HCT116 (cell line): ENCODE measurements at regions not wholly inside any gene's neighbourhood (a gene's known extent, or its start where the extent isn't known, plus 50 kb on each side); places are given as distances from the start of the nearest gene placed in this dataset.

Source experiments
- ATAC-seq: fragments of 200-7000 bp; cut with Tn5 transposase; 2 replicates; pipeline ENCODE4 v1.9.1; 2020; ENCODE audit warnings: mild to moderate bottlenecking, moderate library complexity
- BruUV-seq: library from RNA; stranded (reverse); fragments of 400-500 nt; replicated peaks from 2 replicates; lab custom pipeline; 2021; lab: Mats Ljungman, UMichigan
- CTCF ChIA-PET: fragments of 300-600 bp; sonication (Branson Sonifier 250); formaldehyde crosslinking; loops from one replicate; lab custom pipeline; 2021; ENCODE audit warnings: antibody characterized with exemption; lab: Charles Lee
- POLR2A ChIA-PET: fragments of 300-600, 350-600 bp; sonication (Branson Sonifier 250); formaldehyde crosslinking; loops from one replicate; lab custom pipeline; 2021; ENCODE audit warnings: antibody characterized with exemption; lab: Charles Lee
- RAD21 ChIA-PET, 2 experiments: fragments of 300-600 bp; sonication (Branson Sonifier 250); formaldehyde crosslinking; loops; one replicate each; lab custom pipeline; 2023; ENCODE audit warnings: low total read pairs in 2 of 2; ENCODE audit not compliant: uncharacterized antibody in 2 of 2, unreplicated experiment in 2 of 2, low non-redundant PET in 1 of 2; lab: Charles Lee
- DNase-seq: peaks from one replicate; pipeline ENCODE4 v3.0.0-alpha.2; 2010; ENCODE audit warnings: low read depth, low spot score
- H2AFZ ChIP-seq: fragments of 200-600 bp; shearing (Covaris generic), sonication (generic); 2 replicates; pipeline ENCODE4 v1.6.1; 2017; ENCODE audit warnings: low read depth, mixed run types, mixed read lengths, antibody characterized with exemption, low read length; ENCODE audit not compliant: poor library complexity, severe bottlenecking
- H3K27ac ChIP-seq: 2 replicates; pipeline ENCODE4 v1.5.1; 2012; ENCODE audit warnings: low read depth, low read length
- H3K27me3 ChIP-seq: fragments of 200-600 bp; sonication (generic); 2 replicates; pipeline ENCODE4 v1.6.1; 2016; ENCODE audit warnings: mixed run types, low read length, mixed read lengths; ENCODE audit not compliant: insufficient read depth
- H3K36me3 ChIP-seq, 2 experiments: fragments of 200-500 bp in 1 of 2; fragments of 200-600 bp in 1 of 2; sonication (Bioruptor generic) in 1 of 2; sonication (generic) in 1 of 2; 2 replicates each; pipeline versions ENCODE4 v1.5.1 to v1.6.1; 2014 to 2016; ENCODE audit warnings: low read length in 2 of 2, inconsistent platforms in 1 of 2, mixed read lengths in 1 of 2, mixed run types in 1 of 2; ENCODE audit not compliant: insufficient read depth in 2 of 2, control insufficient read depth in 1 of 2
- H3K4me1 ChIP-seq, 2 experiments: fragments of 200-600 bp in 1 of 2; sonication (generic) in 1 of 2; 2 replicates each; pipeline versions ENCODE4 v1.5.1 to v1.6.1; 2012 to 2017; ENCODE audit warnings: low read length in 2 of 2, inconsistent platforms in 1 of 2, mild to moderate bottlenecking in 1 of 2, mixed read lengths in 1 of 2, mixed run types in 1 of 2, moderate library complexity in 1 of 2; ENCODE audit not compliant: insufficient read depth in 2 of 2, control insufficient read depth in 1 of 2
- H3K4me2 ChIP-seq: fragments of 200-600 bp; sonication (generic); 2 replicates; pipeline ENCODE4 v1.6.1; 2017; ENCODE audit warnings: mixed run types, low read length, mixed read lengths
- H3K4me3 ChIP-seq, 2 experiments: fragments of 200-600 bp in 1 of 2; sonication (generic) in 1 of 2; replicated peaks in 1 of 2; 2 replicates each; pipeline ENCODE4 v1.5.1; 2011 to 2016; ENCODE audit warnings: low read length in 2 of 2, control low read depth in 1 of 2, low read depth in 1 of 2, mild to moderate bottlenecking in 1 of 2, mixed read lengths in 1 of 2, mixed run types in 1 of 2
- H3K79me2 ChIP-seq: fragments of 200-600 bp; sonication (generic); 2 replicates; pipeline ENCODE4 v1.6.1; 2017; ENCODE audit warnings: mild to moderate bottlenecking, mixed run types, low read length, moderate library complexity, mixed read lengths; ENCODE audit not compliant: insufficient read depth
- H3K9ac ChIP-seq: fragments of 200-600 bp; sonication (generic); 2 replicates; pipeline ENCODE4 v1.6.1; 2016; ENCODE audit warnings: low read length, mixed read lengths
- H3K9me2 ChIP-seq: fragments of 200-600 bp; sonication (generic), shearing (Covaris generic); 2 replicates; pipeline ENCODE4 v1.6.1; 2017; ENCODE audit warnings: mixed run types, mild to moderate bottlenecking, moderate library complexity; ENCODE audit not compliant: insufficient read depth
- H3K9me3 ChIP-seq, 2 experiments: fragments of 200-500 bp in 1 of 2; fragments of 200-600 bp in 1 of 2; sonication (Bioruptor generic) in 1 of 2; sonication (generic) in 1 of 2; 2 replicates each; pipeline ENCODE4 v1.6.1; 2014 to 2017; ENCODE audit warnings: low read length in 2 of 2, mixed read lengths in 2 of 2, inconsistent platforms in 1 of 2, low read depth in 1 of 2, mild to moderate bottlenecking in 1 of 2, mixed run types in 1 of 2, moderate library complexity in 1 of 2; ENCODE audit not compliant: control insufficient read depth in 1 of 2, insufficient read depth in 1 of 2
- H4K20me1 ChIP-seq: fragments of 200-600 bp; sonication (generic), shearing (Covaris generic); 2 replicates; pipeline ENCODE4 v1.6.1; 2017; ENCODE audit warnings: mixed run types, mild to moderate bottlenecking, moderate library complexity; ENCODE audit not compliant: insufficient read depth
- CBX3 ChIP-seq: IDR thresholded peaks from 2 replicates; pipeline ENCODE4 v1.6.1; 2012; ENCODE audit warnings: low read depth
- CEBPB ChIP-seq: IDR thresholded peaks from 2 replicates; pipeline ENCODE4 v1.6.1; 2012; ENCODE audit warnings: low read depth
- EGR1 ChIP-seq: IDR thresholded peaks from 2 replicates; pipeline ENCODE4 v1.6.1; 2012; ENCODE audit warnings: low read depth
- ELF1 ChIP-seq: IDR thresholded peaks from 2 replicates; pipeline ENCODE4 v1.6.1; 2012; ENCODE audit warnings: low read depth, borderline replicate concordance
- FOSL1 ChIP-seq: IDR thresholded peaks from 2 replicates; pipeline ENCODE4 v1.6.1; 2012; ENCODE audit warnings: low read depth
- JUND ChIP-seq: IDR thresholded peaks from 2 replicates; pipeline ENCODE4 v1.6.1; 2012
- SRF ChIP-seq: IDR thresholded peaks from 2 replicates; pipeline ENCODE4 v1.6.1; 2012; ENCODE audit warnings: low read depth
- TCF7L2 ChIP-seq: IDR thresholded peaks from 2 replicates; pipeline ENCODE4 v1.7.0; 2011; ENCODE audit warnings: borderline replicate concordance, inconsistent platforms; ENCODE audit not compliant: insufficient read depth, insufficient read length; ENCODE audit errors: extremely low read depth
- YY1 ChIP-seq: IDR thresholded peaks from 2 replicates; pipeline ENCODE4 v1.6.1; 2011; ENCODE audit warnings: low read length, low read depth, moderate library complexity, mild to moderate bottlenecking; ENCODE audit not compliant: insufficient replicate concordance; ENCODE audit errors: extremely low read depth
- ZFX ChIP-seq: fragments of 450-650 bp; IDR thresholded peaks from 2 replicates; pipeline ENCODE4 v1.6.1; 2017
- intact Hi-C: fragments of 100-400 bp; cut with micrococcal nuclease; formaldehyde crosslinking; loops from 2 replicates; pipeline ENCODE4 v1.10.0; 2022
- TF ChIP-seq, protein P1 (sequence below), 3 experiments: fragments of 200-600 bp in 1 of 3; sonication (generic) in 1 of 3; IDR thresholded peaks in 2 of 3; conservative IDR thresholded peaks in 1 of 3; 2 replicates each; pipeline ENCODE4 v1.5.1; 2012 to 2017; ENCODE audit warnings: low read depth in 2 of 3, low read length in 2 of 3, antibody characterized with exemption in 1 of 3, borderline replicate concordance in 1 of 3, control low read depth in 1 of 3, mild to moderate bottlenecking in 1 of 3, mixed read lengths in 1 of 3, mixed run types in 1 of 3, moderate library complexity in 1 of 3; ENCODE audit not compliant: insufficient read depth in 1 of 3
- TF ChIP-seq, protein P2 (sequence below): IDR thresholded peaks from 2 replicates; pipeline ENCODE4 v1.6.1; 2012

DNA sequence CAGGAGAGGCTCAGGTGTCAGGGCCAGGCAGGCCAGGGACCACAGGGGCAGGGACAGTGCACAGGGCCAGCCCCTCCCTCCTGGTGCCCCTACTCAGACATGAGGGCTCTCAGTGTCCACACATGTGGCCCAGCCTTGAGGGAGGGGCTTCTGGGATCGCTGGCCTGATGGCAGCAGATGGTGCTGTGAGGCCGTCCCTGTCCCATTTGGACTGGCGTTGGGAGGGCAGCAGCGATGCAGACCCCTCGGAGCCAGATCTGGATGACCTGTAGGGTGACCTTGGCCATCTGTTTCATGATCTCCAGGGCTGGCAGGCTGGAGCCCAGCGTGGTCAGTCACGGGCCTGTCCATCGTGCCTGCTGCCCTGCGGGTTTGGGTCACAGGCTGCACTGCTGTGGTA, 377.6 kb downstream of the TMEM121 start:
- Histone ChIP-seq H3K27me3 (no peaks in the 10 kb centered on the region), H3K4me1 (no peaks in the 10 kb centered on the region), H2AFZ (no peak overlapping the region), H4K20me1 (no peaks in the 10 kb centered on the region), H3K79me2 (no peaks in the 10 kb centered on the region), H3K9ac (no peak overlapping the region), H3K4me2 (no peak overlapping the region), H3K9me2 (no peaks in the 10 kb centered on the region), H3K36me3 (no peaks in the 10 kb centered on the region), H3K4me3 (no peak overlapping the region), H3K9me3 (no peaks in the 10 kb centered on the region), H3K27ac (no peak overlapping the region)
- no peak for ATAC-seq
- ChIA-PET RAD21 (no interaction called here), CTCF (no interaction called here), POLR2A (no interaction called here)
- no peak for DNase-seq
- intact Hi-C loops, result no loop called here
- BruUV-seq, result no TSS peak
- TF ChIP-seq CBX3, result no peak
- TF ChIP-seq EGR1, result no peak
- TF ChIP-seq ZFX, result no peak
- TF ChIP-seq JUND, result no peak
- TF ChIP-seq YY1, result no peak
- TF ChIP-seq, protein P1, sequence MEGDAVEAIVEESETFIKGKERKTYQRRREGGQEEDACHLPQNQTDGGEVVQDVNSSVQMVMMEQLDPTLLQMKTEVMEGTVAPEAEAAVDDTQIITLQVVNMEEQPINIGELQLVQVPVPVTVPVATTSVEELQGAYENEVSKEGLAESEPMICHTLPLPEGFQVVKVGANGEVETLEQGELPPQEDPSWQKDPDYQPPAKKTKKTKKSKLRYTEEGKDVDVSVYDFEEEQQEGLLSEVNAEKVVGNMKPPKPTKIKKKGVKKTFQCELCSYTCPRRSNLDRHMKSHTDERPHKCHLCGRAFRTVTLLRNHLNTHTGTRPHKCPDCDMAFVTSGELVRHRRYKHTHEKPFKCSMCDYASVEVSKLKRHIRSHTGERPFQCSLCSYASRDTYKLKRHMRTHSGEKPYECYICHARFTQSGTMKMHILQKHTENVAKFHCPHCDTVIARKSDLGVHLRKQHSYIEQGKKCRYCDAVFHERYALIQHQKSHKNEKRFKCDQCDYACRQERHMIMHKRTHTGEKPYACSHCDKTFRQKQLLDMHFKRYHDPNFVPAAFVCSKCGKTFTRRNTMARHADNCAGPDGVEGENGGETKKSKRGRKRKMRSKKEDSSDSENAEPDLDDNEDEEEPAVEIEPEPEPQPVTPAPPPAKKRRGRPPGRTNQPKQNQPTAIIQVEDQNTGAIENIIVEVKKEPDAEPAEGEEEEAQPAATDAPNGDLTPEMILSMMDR (IDR thresholded peaks at IDR 0.05 in 2 of 3, conservative IDR thresholded peaks at IDR 0.05 in 1 of 3; ENCODE audit: borderline replicate concordance in 1 of 3, insufficient read depth in 1 of 3, low read depth in 2 of 3, low read length in 2 of 3), result no peak
- TF ChIP-seq TCF7L2, result no peak
- no peak for TF ChIP-seq FOSL1
- no peak for TF ChIP-seq SRF
- TF ChIP-seq CEBPB, result no peak
- no peak for TF ChIP-seq ELF1
- TF ChIP-seq, protein P2, sequence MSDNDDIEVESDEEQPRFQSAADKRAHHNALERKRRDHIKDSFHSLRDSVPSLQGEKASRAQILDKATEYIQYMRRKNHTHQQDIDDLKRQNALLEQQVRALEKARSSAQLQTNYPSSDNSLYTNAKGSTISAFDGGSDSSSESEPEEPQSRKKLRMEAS, result no peak
